ENCODE measurements at regions not wholly inside any gene's neighbourhood (a gene's known extent, or its start where the extent isn't known, plus 50 kb on each side); places are given as distances from the start of the nearest gene placed in this dataset.
A peak's percentile ranks its signal among the peaks of the same experiment; 100 is the strongest.

GRCh38 chr1:22279735-22280134, 136.8 kb upstream of the WNT4 start:
- H3K4me3 ChIP-seq (replicated peaks; ENCODE audit: low read depth, low read length) = no peak overlapping the region
- no peak for DNase-seq (ENCODE audit: low read depth)
- TF ChIP-seq CTCF (IDR thresholded peaks at IDR 0.05; ENCODE audit: low read length, missing control alignments) = no peak

GRCh38 chr1:22280526-22280925, 137.6 kb upstream of the WNT4 start:
- no peak for DNase-seq (ENCODE audit: low read depth)
- no peak for TF ChIP-seq CTCF (IDR thresholded peaks at IDR 0.05; ENCODE audit: low read length, missing control alignments)
- H3K4me3 ChIP-seq (replicated peaks; ENCODE audit: low read depth, low read length) = no peak overlapping the region

- no peak for DNase-seq (ENCODE audit: low read depth)
- no peak overlapping the region for H3K4me3 ChIP-seq (replicated peaks; ENCODE audit: low read depth, low read length)
- no peak for TF ChIP-seq CTCF (IDR thresholded peaks at IDR 0.05; ENCODE audit: low read length, missing control alignments)
These were observed 138.8 kb upstream of the WNT4 start for GRCh38 chr1:22281521-22282363.

- DNase-seq (ENCODE audit: low read depth) = peak; percentile 18
- no peak overlapping the region for H3K4me3 ChIP-seq (replicated peaks; ENCODE audit: low read depth, low read length)
- no peak for TF ChIP-seq CTCF (IDR thresholded peaks at IDR 0.05; ENCODE audit: low read length, missing control alignments)
These were observed 139.6 kb upstream of the WNT4 start for GRCh38 chr1:22282364-22282995.

- DNase-seq (ENCODE audit: low read depth) = no peak
- no peak for TF ChIP-seq CTCF (IDR thresholded peaks at IDR 0.05; ENCODE audit: low read length, missing control alignments)
- no peak overlapping the region for H3K4me3 ChIP-seq (replicated peaks; ENCODE audit: low read depth, low read length)
These were observed 140.7 kb upstream of the WNT4 start for GRCh38 chr1:22283596-22283995.

- DNase-seq (ENCODE audit: low read depth) = no peak
- H3K4me3 ChIP-seq (replicated peaks; ENCODE audit: low read depth, low read length) = no peak overlapping the region
- TF ChIP-seq CTCF (IDR thresholded peaks at IDR 0.05; ENCODE audit: low read length, missing control alignments) = no peak
These were observed 141.3 kb upstream of the WNT4 start for GRCh38 chr1:22284236-22284635.
